Astrocyte (in vitro differentiated cells and primary cell): ENCODE measurements at regions not wholly inside any gene's neighbourhood (a gene's known extent, or its start where the extent isn't known, plus 50 kb on each side); places are given as distances from the start of the nearest gene placed in this dataset.

Experiments
- DNase-seq: peaks from one replicate; pipeline ENCODE4 v3.0.0-alpha.2; 2010; ENCODE audit warnings: low read depth
- FAIRE-seq: peaks from 2 replicates; lab custom pipeline; 2011; peaks lifted over from hg19 to GRCh38; lab: Jason Lieb, UNC
- H2AFZ ChIP-seq: 2 replicates; pipeline ENCODE4 v1.6.0; 2012; ENCODE audit warnings: low read depth, low read length, inconsistent platforms
- H3K27ac ChIP-seq: 2 replicates; pipeline ENCODE4 v1.5.1; 2011; ENCODE audit warnings: low read depth, low read length, inconsistent platforms
- H3K27me3 ChIP-seq: 2 replicates; pipeline ENCODE4 v1.6.0; 2011; ENCODE audit warnings: low read length, inconsistent platforms; ENCODE audit not compliant: insufficient read depth
- H3K36me3 ChIP-seq: 2 replicates; pipeline ENCODE4 v1.5.1; 2011; ENCODE audit warnings: low read length, inconsistent platforms; ENCODE audit not compliant: insufficient read depth
- H3K4me1 ChIP-seq: 2 replicates; pipeline ENCODE4 v1.5.1; 2011; ENCODE audit warnings: low read length, inconsistent platforms; ENCODE audit not compliant: insufficient read depth
- H3K4me2 ChIP-seq: 2 replicates; pipeline ENCODE4 v1.6.0; 2012; ENCODE audit warnings: low read length, inconsistent platforms
- H3K4me3 ChIP-seq: 2 replicates; pipeline ENCODE4 v1.5.1; 2011; ENCODE audit warnings: low read depth, mild to moderate bottlenecking, low read length, inconsistent platforms; ENCODE audit not compliant: insufficient read depth
- H3K79me2 ChIP-seq: 2 replicates; pipeline ENCODE4 v1.6.0; 2012; ENCODE audit warnings: mild to moderate bottlenecking, low read length, inconsistent platforms; ENCODE audit not compliant: insufficient read depth
- H3K9ac ChIP-seq: 2 replicates; pipeline ENCODE4 v1.6.0; 2012; ENCODE audit warnings: mild to moderate bottlenecking, low read length, inconsistent platforms
- H3K9me3 ChIP-seq: 2 replicates; pipeline ENCODE4 v1.5.1; 2012; ENCODE audit warnings: low read depth, mild to moderate bottlenecking, low read length, inconsistent platforms; ENCODE audit not compliant: insufficient read depth
- H4K20me1 ChIP-seq: 2 replicates; pipeline ENCODE4 v1.6.0; 2012; ENCODE audit warnings: low read length, inconsistent platforms; ENCODE audit not compliant: insufficient read depth
- H3K27ac Mint-ChIP-seq: one replicate; pipeline ENCODE4 v1.8.0; 2021; ENCODE audit warnings: mild to moderate bottlenecking, mixed read lengths; ENCODE audit not compliant: unreplicated experiment
- H3K27me3 Mint-ChIP-seq: one replicate; pipeline ENCODE4 v1.8.0; 2021; ENCODE audit warnings: low read depth, mixed read lengths; ENCODE audit not compliant: unreplicated experiment
- H3K36me3 Mint-ChIP-seq: one replicate; pipeline ENCODE4 v1.8.0; 2021; ENCODE audit warnings: low read depth, mixed read lengths; ENCODE audit not compliant: unreplicated experiment
- H3K4me1 Mint-ChIP-seq: one replicate; pipeline ENCODE4 v1.8.0; 2021; ENCODE audit warnings: low read depth, mixed read lengths; ENCODE audit not compliant: unreplicated experiment
- H3K4me3 Mint-ChIP-seq: one replicate; pipeline ENCODE4 v1.8.0; 2021; ENCODE audit warnings: mild to moderate bottlenecking, moderate library complexity, mixed read lengths; ENCODE audit not compliant: unreplicated experiment
- H3K9me3 Mint-ChIP-seq: one replicate; pipeline ENCODE4 v1.8.0; 2021; ENCODE audit warnings: mild to moderate bottlenecking, mixed read lengths; ENCODE audit not compliant: unreplicated experiment
- CTCF ChIP-seq: IDR thresholded peaks from 2 replicates; pipeline ENCODE4 v1.5.1; 2011; ENCODE audit warnings: low read depth, mild to moderate bottlenecking, inconsistent platforms, low read length, moderate library complexity; ENCODE audit not compliant: insufficient read depth
- EZH2 ChIP-seq: IDR thresholded peaks from 2 replicates; pipeline ENCODE4 v1.6.1; 2012; ENCODE audit warnings: mild to moderate bottlenecking, low read length, inconsistent platforms; ENCODE audit not compliant: insufficient read depth

- H3K4me3 Mint-ChIP-seq: no peak overlapping the region
- peaks cover 18% of the 10 kb centered on the region for H3K27me3 Mint-ChIP-seq
- no peak for DNase-seq
- no peaks in the 10 kb centered on the region for H3K79me2 ChIP-seq
- no peak overlapping the region for H3K4me3 ChIP-seq
- no peak overlapping the region for H3K9ac ChIP-seq
- no peak overlapping the region for H3K27ac Mint-ChIP-seq
- H3K9me3 Mint-ChIP-seq: peaks cover 5% of the 10 kb centered on the region
- no peak for FAIRE-seq
- peaks cover 2% of the 10 kb centered on the region for H3K4me1 ChIP-seq
- no peaks in the 10 kb centered on the region for H3K4me1 Mint-ChIP-seq
- H3K36me3 Mint-ChIP-seq: no peaks in the 10 kb centered on the region
- no peak overlapping the region for H3K27ac ChIP-seq
- H3K27me3 ChIP-seq: no peaks in the 10 kb centered on the region
- H3K36me3 ChIP-seq: no peaks in the 10 kb centered on the region
- H2AFZ ChIP-seq: no peak overlapping the region
- H3K9me3 ChIP-seq: no peaks in the 10 kb centered on the region
- TF ChIP-seq EZH2 (no peak), CTCF (no peak)
- no peak overlapping the region for H3K4me2 ChIP-seq
- H4K20me1 ChIP-seq: no peaks in the 10 kb centered on the region
Measured at GRCh38 chr2:11904941-11905340, 158.5 kb downstream of the LPIN1 start.

GRCh38 chr2:11907190-11907589 lies 160.8 kb downstream of the LPIN1 start:
- no peak overlapping the region for H3K4me3 ChIP-seq
- no peak overlapping the region for H3K4me2 ChIP-seq
- no peaks in the 10 kb centered on the region for H3K4me1 Mint-ChIP-seq
- H3K36me3 ChIP-seq: no peaks in the 10 kb centered on the region
- no peaks in the 10 kb centered on the region for H3K27me3 ChIP-seq
- no peaks in the 10 kb centered on the region for H3K9me3 ChIP-seq
- TF ChIP-seq EZH2 (no peak), CTCF (no peak)
- no peak for FAIRE-seq
- peaks cover 6% of the 10 kb centered on the region for H3K9me3 Mint-ChIP-seq
- no peak overlapping the region for H3K9ac ChIP-seq
- no peak overlapping the region for H3K4me3 Mint-ChIP-seq
- H3K36me3 Mint-ChIP-seq: peaks cover 3% of the 10 kb centered on the region
- H3K27ac ChIP-seq: no peak overlapping the region
- no peak overlapping the region for H2AFZ ChIP-seq
- H3K79me2 ChIP-seq: no peaks in the 10 kb centered on the region
- DNase-seq: no peak
- no peaks in the 10 kb centered on the region for H4K20me1 ChIP-seq
- no peak overlapping the region for H3K27ac Mint-ChIP-seq
- H3K4me1 ChIP-seq: no peaks in the 10 kb centered on the region
- peaks cover 19% of the 10 kb centered on the region for H3K27me3 Mint-ChIP-seq

GRCh38 chr2:11910971-11911370 lies 164.5 kb downstream of the LPIN1 start:
- peaks cover 4% of the 10 kb centered on the region for H3K27me3 Mint-ChIP-seq
- Histone ChIP-seq H3K36me3 (no peaks in the 10 kb centered on the region), H3K9ac (no peak overlapping the region), H3K4me3 (no peak overlapping the region), H2AFZ (no peak overlapping the region), H3K4me1 (no peaks in the 10 kb centered on the region), H3K27ac (no peak overlapping the region), H4K20me1 (no peaks in the 10 kb centered on the region), H3K79me2 (no peaks in the 10 kb centered on the region), H3K27me3 (no peaks in the 10 kb centered on the region), H3K9me3 (no peaks in the 10 kb centered on the region), H3K4me2 (no peak overlapping the region)
- H3K4me3 Mint-ChIP-seq: no peak overlapping the region
- H3K27ac Mint-ChIP-seq: no peak overlapping the region
- H3K4me1 Mint-ChIP-seq: no peaks in the 10 kb centered on the region
- peaks cover 9% of the 10 kb centered on the region for H3K9me3 Mint-ChIP-seq
- peaks cover 3% of the 10 kb centered on the region for H3K36me3 Mint-ChIP-seq
- TF ChIP-seq CTCF (no peak), EZH2 (no peak)
- DNase-seq (no peak), FAIRE-seq (no peak)
